ENCODE measurements at regions not wholly inside any gene's neighbourhood (a gene's known extent, or its start where the extent isn't known, plus 50 kb on each side); places are given as distances from the start of the nearest gene placed in this dataset.

- no peaks in the 10 kb centered on the region for H3K9me2 ChIP-seq (replicated peaks; ENCODE audit: low read depth, low read length)
- no peaks in the 10 kb centered on the region for H3F3A ChIP-seq (ENCODE audit: low read depth)
- TF ChIP-seq CTCF (conservative IDR thresholded peaks at IDR 0.05; ENCODE audit: low read length): no peak
- TF ChIP-seq EZH2phosphoT487 (IDR thresholded peaks at IDR 0.05; ENCODE audit: borderline replicate concordance): no peak
- no peaks in the 10 kb centered on the region for H3K79me2 ChIP-seq (ENCODE audit: insufficient read depth, low read length)
- H2AFZ ChIP-seq (ENCODE audit: low read length): no peak overlapping the region
- H3K4me2 ChIP-seq (ENCODE audit: low read depth, low read length, poor library complexity, severe bottlenecking): no peak overlapping the region
- H3K9me3 ChIP-seq (ENCODE audit: insufficient read depth, low read depth, low read length): no peaks in the 10 kb centered on the region
- H3K36me3 ChIP-seq (ENCODE audit: insufficient read depth, low read length): no peaks in the 10 kb centered on the region
- H3K4me3 ChIP-seq (ENCODE audit: low read length, poor library complexity, severe bottlenecking): no peak overlapping the region
- no peaks in the 10 kb centered on the region for H4K20me1 ChIP-seq (ENCODE audit: insufficient read depth, low read length, poor library complexity, severe bottlenecking)
- no peak overlapping the region for H3K9ac ChIP-seq (ENCODE audit: low read depth, low read length, poor library complexity, severe bottlenecking)
- no peaks in the 10 kb centered on the region for H3K27me3 ChIP-seq (ENCODE audit: insufficient read depth, low read length, poor library complexity, severe bottlenecking)
- no peaks in the 10 kb centered on the region for H3K4me1 ChIP-seq (ENCODE audit: insufficient read depth, low read length, poor library complexity, severe bottlenecking)
Measured at GRCh38 chr4:119746951-119747350, 118.3 kb upstream of the PDE5A start.

- Histone ChIP-seq H3K4me1 (ENCODE audit: insufficient read depth, low read length, poor library complexity, severe bottlenecking) (no peaks in the 10 kb centered on the region), H2AFZ (ENCODE audit: low read length) (no peak overlapping the region), H3K27me3 (ENCODE audit: insufficient read depth, low read length, poor library complexity, severe bottlenecking) (no peaks in the 10 kb centered on the region), H3K4me3 (ENCODE audit: low read length, poor library complexity, severe bottlenecking) (no peak overlapping the region), H3K4me2 (ENCODE audit: low read depth, low read length, poor library complexity, severe bottlenecking) (no peak overlapping the region), H3K79me2 (ENCODE audit: insufficient read depth, low read length) (no peaks in the 10 kb centered on the region), H3K36me3 (ENCODE audit: insufficient read depth, low read length) (no peaks in the 10 kb centered on the region), H4K20me1 (ENCODE audit: insufficient read depth, low read length, poor library complexity, severe bottlenecking) (no peaks in the 10 kb centered on the region), H3K9me2 (replicated peaks; ENCODE audit: low read depth, low read length) (no peaks in the 10 kb centered on the region), H3K9me3 (ENCODE audit: insufficient read depth, low read depth, low read length) (no peaks in the 10 kb centered on the region), H3K9ac (ENCODE audit: low read depth, low read length, poor library complexity, severe bottlenecking) (no peak overlapping the region), H3F3A (ENCODE audit: low read depth) (no peaks in the 10 kb centered on the region)
- no peak for TF ChIP-seq EZH2phosphoT487 (IDR thresholded peaks at IDR 0.05; ENCODE audit: borderline replicate concordance)
Measured at GRCh38 chr4:119745351-119745750, 116.7 kb upstream of the PDE5A start.

GRCh38 chr4:119744580-119744979 is 116.0 kb upstream of the PDE5A start:
- no peaks in the 10 kb centered on the region for H3K9me2 ChIP-seq (replicated peaks; ENCODE audit: low read depth, low read length)
- H3K4me1 ChIP-seq (ENCODE audit: insufficient read depth, low read length, poor library complexity, severe bottlenecking): no peaks in the 10 kb centered on the region
- no peak overlapping the region for H3K4me2 ChIP-seq (ENCODE audit: low read depth, low read length, poor library complexity, severe bottlenecking)
- H3K9me3 ChIP-seq (ENCODE audit: insufficient read depth, low read depth, low read length): no peaks in the 10 kb centered on the region
- H3K79me2 ChIP-seq (ENCODE audit: insufficient read depth, low read length): no peaks in the 10 kb centered on the region
- no peak overlapping the region for H2AFZ ChIP-seq (ENCODE audit: low read length)
- H4K20me1 ChIP-seq (ENCODE audit: insufficient read depth, low read length, poor library complexity, severe bottlenecking): no peaks in the 10 kb centered on the region
- TF ChIP-seq CTCF (conservative IDR thresholded peaks at IDR 0.05; ENCODE audit: low read length): no peak
- TF ChIP-seq EZH2phosphoT487 (IDR thresholded peaks at IDR 0.05; ENCODE audit: borderline replicate concordance): no peak
- no peaks in the 10 kb centered on the region for H3K36me3 ChIP-seq (ENCODE audit: insufficient read depth, low read length)
- no peak overlapping the region for H3K9ac ChIP-seq (ENCODE audit: low read depth, low read length, poor library complexity, severe bottlenecking)
- no peaks in the 10 kb centered on the region for H3K27me3 ChIP-seq (ENCODE audit: insufficient read depth, low read length, poor library complexity, severe bottlenecking)
- no peak overlapping the region for H3K4me3 ChIP-seq (ENCODE audit: low read length, poor library complexity, severe bottlenecking)
- no peaks in the 10 kb centered on the region for H3F3A ChIP-seq (ENCODE audit: low read depth)

GRCh38 chr4:119743644-119744043 is 115.0 kb upstream of the PDE5A start:
- no peaks in the 10 kb centered on the region for H3K9me3 ChIP-seq (ENCODE audit: insufficient read depth, low read depth, low read length)

More at GRCh38 chr4:119743644-119744043, 115.0 kb upstream of the PDE5A start:
- Histone ChIP-seq H4K20me1 (ENCODE audit: insufficient read depth, low read length, poor library complexity, severe bottlenecking) (no peaks in the 10 kb centered on the region), H2AFZ (ENCODE audit: low read length) (no peak overlapping the region), H3K4me3 (ENCODE audit: low read length, poor library complexity, severe bottlenecking) (no peak overlapping the region), H3F3A (ENCODE audit: low read depth) (no peaks in the 10 kb centered on the region), H3K36me3 (ENCODE audit: insufficient read depth, low read length) (no peaks in the 10 kb centered on the region), H3K9me2 (replicated peaks; ENCODE audit: low read depth, low read length) (no peaks in the 10 kb centered on the region), H3K27me3 (ENCODE audit: insufficient read depth, low read length, poor library complexity, severe bottlenecking) (no peaks in the 10 kb centered on the region), H3K9ac (ENCODE audit: low read depth, low read length, poor library complexity, severe bottlenecking) (no peak overlapping the region), H3K4me2 (ENCODE audit: low read depth, low read length, poor library complexity, severe bottlenecking) (no peak overlapping the region), H3K79me2 (ENCODE audit: insufficient read depth, low read length) (no peaks in the 10 kb centered on the region), H3K4me1 (ENCODE audit: insufficient read depth, low read length, poor library complexity, severe bottlenecking) (no peaks in the 10 kb centered on the region)
- TF ChIP-seq CTCF (conservative IDR thresholded peaks at IDR 0.05; ENCODE audit: low read length) (no peak), EZH2phosphoT487 (IDR thresholded peaks at IDR 0.05; ENCODE audit: borderline replicate concordance) (no peak)
